GM23338 (cell line): ENCODE measurements at regions not wholly inside any gene's neighbourhood (a gene's known extent, or its start where the extent isn't known, plus 50 kb on each side); places are given as distances from the start of the nearest gene placed in this dataset.

ENCODE experiments used
- CTCF ChIP-seq, 2 experiments: fragments of 200-600 bp in 1 of 2; sonication (generic) in 1 of 2; conservative IDR thresholded peaks; 2 replicates each; pipeline versions ENCODE4 v1.5.1 to v1.6.1; 2016 to 2017; ENCODE audit warnings: antibody characterized with exemption in 2 of 2, low read depth in 2 of 2, mild to moderate bottlenecking in 2 of 2, moderate library complexity in 1 of 2
- EZH2 ChIP-seq: fragments of 200-600 bp; sonication (generic); IDR thresholded peaks from one replicate; pipeline ENCODE4 v1.8.0; 2017; ENCODE audit warnings: antibody characterized with exemption, mild to moderate bottlenecking, low read depth; ENCODE audit not compliant: unreplicated experiment
- POLR2AphosphoS5 ChIP-seq: IDR thresholded peaks from 2 replicates; pipeline ENCODE4 v1.6.1; 2016; ENCODE audit warnings: antibody characterized with exemption, low read depth
- STAT1 ChIP-seq: IDR thresholded peaks from one replicate; pipeline ENCODE4 v1.6.1; 2016; ENCODE audit warnings: antibody characterized with exemption; ENCODE audit not compliant: unreplicated experiment

- TF ChIP-seq CTCF (conservative IDR thresholded peaks at IDR 0.05; ENCODE audit: low read depth in 2 of 2): no peak
- TF ChIP-seq POLR2AphosphoS5: no peak
- no peak for TF ChIP-seq EZH2
- no peak for TF ChIP-seq STAT1
These were observed 80.8 kb upstream of the IER5L start for GRCh38 chr9:129258823-129259301.
